ENCODE measurements at regions not wholly inside any gene's neighbourhood (a gene's known extent, or its start where the extent isn't known, plus 50 kb on each side); places are given as distances from the start of the nearest gene placed in this dataset.

DNA sequence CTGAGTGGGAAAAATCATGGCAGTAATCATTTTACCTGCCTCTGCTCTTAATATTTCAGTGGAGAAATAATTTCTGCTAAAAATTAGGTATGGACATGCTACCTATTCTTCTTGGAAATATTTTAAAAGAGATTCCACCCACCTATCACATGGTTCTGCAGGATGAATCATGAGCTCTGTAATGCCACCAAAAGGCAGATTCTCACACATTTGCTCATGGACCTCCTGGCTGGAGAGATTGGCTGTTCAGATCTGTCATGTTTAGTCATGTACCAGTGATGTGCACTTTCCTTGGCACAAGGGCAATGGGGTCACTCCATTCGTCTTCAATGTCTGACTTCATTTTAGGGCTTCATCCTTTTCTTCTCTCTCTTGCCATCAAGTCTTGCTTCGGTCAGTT is 101.8 kb upstream of the MBNL2 start:
- TF ChIP-seq CTCF (optimal IDR thresholded peaks at IDR 0.05 in 1 of 3, IDR thresholded peaks at IDR 0.05 in 1 of 3, conservative IDR thresholded peaks at IDR 0.05 in 1 of 3; ENCODE audit: extremely low read depth in 1 of 3, insufficient read depth in 2 of 3, low read length in 3 of 3) = no peak
- no peak for TF ChIP-seq EZH2 (IDR thresholded peaks at IDR 0.05; ENCODE audit: low read length)

Data from keratinocyte (primary cell).